Activated CD8-positive, alpha-beta T cell treated with anti-CD3 and anti-CD28 coated beads for 36 hours (primary cell): ENCODE measurements at regions not wholly inside any gene's neighbourhood (a gene's known extent, or its start where the extent isn't known, plus 50 kb on each side); places are given as distances from the start of the nearest gene placed in this dataset.

ENCODE experiments used
- ATAC-seq: fragments of 200-7000 bp; cut with Tn5 transposase; one replicate; pipeline ENCODE4 v1.10.0; 2021; ENCODE audit warnings: mild to moderate bottlenecking, moderate library complexity
- CTCF ChIA-PET: fragments of 350-600 bp; sonication (Branson Sonifier 250); formaldehyde crosslinking; loops from one replicate; lab custom pipeline; 2021; ENCODE audit warnings: antibody characterized with exemption; lab: Charles Lee
- POLR2A ChIA-PET: fragments of 350-600 bp; sonication (Branson Sonifier 250); formaldehyde crosslinking; loops from one replicate; lab custom pipeline; 2021; ENCODE audit warnings: antibody characterized with exemption; lab: Charles Lee
- DNase-seq: peaks from one replicate; pipeline ENCODE4 v3.0.0-alpha.2; 2020
- H3K27ac Mint-ChIP-seq: one replicate; pipeline ENCODE4 v1.8.0; 2021; ENCODE audit warnings: mild to moderate bottlenecking, mixed read lengths
- H3K27me3 Mint-ChIP-seq: one replicate; pipeline ENCODE4 v1.8.0; 2021; ENCODE audit warnings: mixed read lengths
- H3K36me3 Mint-ChIP-seq: one replicate; pipeline ENCODE4 v1.8.0; 2021; ENCODE audit warnings: low read depth, mixed read lengths
- H3K4me1 Mint-ChIP-seq: one replicate; pipeline ENCODE4 v1.8.0; 2021; ENCODE audit warnings: low read depth, mixed read lengths
- H3K4me3 Mint-ChIP-seq: one replicate; pipeline ENCODE4 v1.8.0; 2021; ENCODE audit warnings: mild to moderate bottlenecking, moderate library complexity, mixed read lengths
- H3K9me3 Mint-ChIP-seq: one replicate; pipeline ENCODE4 v1.8.0; 2021; ENCODE audit warnings: mixed read lengths
- intact Hi-C: fragments of 100-400 bp; cut with micrococcal nuclease; formaldehyde crosslinking; loops from one replicate; pipeline ENCODE4 v1.10.0; 2022
- TF ChIP-seq, protein P1 (sequence below): fragments of 200-600 bp; IDR thresholded peaks from one replicate; pipeline ENCODE4 v1.8.0; 2022; ENCODE audit warnings: antibody characterized with exemption, mild to moderate bottlenecking

DNA sequence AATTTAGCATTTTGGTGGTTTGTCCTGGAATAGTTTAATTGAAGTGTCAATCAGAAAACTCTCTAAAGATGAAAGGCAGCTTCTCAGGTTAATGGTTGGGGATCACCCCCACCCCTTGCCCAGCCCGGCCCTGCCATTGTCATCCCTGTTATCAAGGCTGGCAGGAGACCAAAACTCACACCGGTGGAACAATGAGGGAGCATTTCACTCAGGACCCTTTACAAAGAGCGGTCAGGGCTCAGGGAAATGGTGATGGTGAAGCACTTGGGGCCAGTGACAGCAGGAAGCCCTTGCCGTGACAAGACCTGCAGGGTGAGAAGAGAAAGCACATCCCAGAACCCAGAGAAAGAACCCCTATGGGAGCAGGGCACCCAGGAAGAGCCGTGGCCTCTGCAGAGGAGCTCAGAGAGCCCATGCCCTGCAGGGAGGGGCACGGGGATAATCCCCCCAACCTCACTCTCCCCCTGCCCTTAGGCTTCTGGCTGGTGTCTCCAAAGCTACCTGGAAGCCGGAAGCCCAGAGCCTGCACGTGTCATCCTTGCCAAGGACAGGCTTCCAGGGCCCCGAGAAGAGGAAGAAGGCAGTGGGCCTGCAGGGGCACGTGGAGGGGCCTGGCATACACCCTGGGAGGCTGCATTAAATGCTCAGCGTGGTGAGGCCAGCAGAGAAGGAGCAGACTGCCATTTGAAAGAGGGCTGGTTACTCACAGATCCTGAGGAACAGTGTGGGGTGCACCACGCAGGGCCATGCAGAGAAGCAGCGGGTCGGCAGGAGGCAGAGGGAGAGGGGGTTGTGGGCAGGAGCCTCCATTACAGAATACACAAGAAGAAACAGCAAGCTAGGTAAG, 80.6 kb upstream of the PRR20G start:
- ATAC-seq (no peak), DNase-seq (no peak)
- Mint-ChIP-seq H3K4me1 (no peaks in the 10 kb centered on the region), H3K9me3 (no peaks in the 10 kb centered on the region), H3K4me3 (no peak overlapping the region), H3K36me3 (no peaks in the 10 kb centered on the region), H3K27me3 (peaks cover 5% of the 10 kb centered on the region), H3K27ac (no peak overlapping the region)
- ChIA-PET CTCF (no interaction called here), POLR2A (no interaction called here)
- intact Hi-C loops = no loop called here
- TF ChIP-seq, protein P1, sequence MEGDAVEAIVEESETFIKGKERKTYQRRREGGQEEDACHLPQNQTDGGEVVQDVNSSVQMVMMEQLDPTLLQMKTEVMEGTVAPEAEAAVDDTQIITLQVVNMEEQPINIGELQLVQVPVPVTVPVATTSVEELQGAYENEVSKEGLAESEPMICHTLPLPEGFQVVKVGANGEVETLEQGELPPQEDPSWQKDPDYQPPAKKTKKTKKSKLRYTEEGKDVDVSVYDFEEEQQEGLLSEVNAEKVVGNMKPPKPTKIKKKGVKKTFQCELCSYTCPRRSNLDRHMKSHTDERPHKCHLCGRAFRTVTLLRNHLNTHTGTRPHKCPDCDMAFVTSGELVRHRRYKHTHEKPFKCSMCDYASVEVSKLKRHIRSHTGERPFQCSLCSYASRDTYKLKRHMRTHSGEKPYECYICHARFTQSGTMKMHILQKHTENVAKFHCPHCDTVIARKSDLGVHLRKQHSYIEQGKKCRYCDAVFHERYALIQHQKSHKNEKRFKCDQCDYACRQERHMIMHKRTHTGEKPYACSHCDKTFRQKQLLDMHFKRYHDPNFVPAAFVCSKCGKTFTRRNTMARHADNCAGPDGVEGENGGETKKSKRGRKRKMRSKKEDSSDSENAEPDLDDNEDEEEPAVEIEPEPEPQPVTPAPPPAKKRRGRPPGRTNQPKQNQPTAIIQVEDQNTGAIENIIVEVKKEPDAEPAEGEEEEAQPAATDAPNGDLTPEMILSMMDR = no peak

DNA sequence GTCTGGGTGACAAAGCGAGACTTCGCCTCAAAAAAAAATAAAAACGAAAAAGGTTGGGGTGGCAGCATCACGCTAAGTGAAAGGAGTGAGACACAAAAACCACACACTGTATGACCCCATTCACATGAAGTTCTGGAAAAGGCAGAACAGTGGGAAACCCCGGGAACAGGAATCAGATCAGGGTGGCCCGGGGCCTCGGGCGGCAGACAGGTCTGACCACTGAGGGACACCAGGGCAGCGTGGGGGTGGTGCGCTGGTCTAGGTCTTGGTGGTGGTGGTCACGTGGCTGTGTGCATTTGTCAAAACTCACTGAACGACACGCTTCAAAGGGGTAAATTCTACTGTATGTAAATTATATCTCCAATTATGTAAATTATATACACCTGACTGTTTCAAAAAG, 79.7 kb upstream of the PRR20G start:
- no peaks in the 10 kb centered on the region for H3K4me1 Mint-ChIP-seq
- H3K9me3 Mint-ChIP-seq = no peaks in the 10 kb centered on the region
- H3K4me3 Mint-ChIP-seq = no peak overlapping the region
- TF ChIP-seq, protein P1 = no peak
- CTCF ChIA-PET = no interaction called here
- ATAC-seq (no peak), DNase-seq (no peak)
- H3K27me3 Mint-ChIP-seq = peaks cover 5% of the 10 kb centered on the region
- H3K36me3 Mint-ChIP-seq = no peaks in the 10 kb centered on the region
- POLR2A ChIA-PET = no interaction called here
- H3K27ac Mint-ChIP-seq = no peak overlapping the region
- intact Hi-C loops = no loop called here

DNA sequence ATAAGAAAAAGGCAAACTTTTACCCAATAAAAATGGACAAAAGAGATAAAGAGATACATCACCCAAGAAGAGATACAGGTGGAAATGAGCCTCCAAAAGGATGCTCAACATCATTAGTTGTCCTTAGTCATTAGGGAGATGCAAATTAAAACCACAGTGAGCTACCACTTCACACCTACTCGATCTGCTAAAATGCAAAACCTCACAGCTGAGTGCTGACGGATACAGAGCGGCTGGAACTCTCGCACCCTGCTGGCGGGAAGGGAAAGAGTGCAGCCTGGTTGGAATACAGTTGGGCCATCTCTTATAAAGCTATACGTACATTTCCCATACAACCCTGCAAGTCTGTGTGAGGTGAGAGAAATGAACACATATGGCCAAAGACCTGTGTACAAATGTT, 78.5 kb upstream of the PRR20G start:
- CTCF ChIA-PET = no interaction called here
- no peak for ATAC-seq
- Mint-ChIP-seq H3K27me3 (peaks cover 5% of the 10 kb centered on the region), H3K4me3 (no peak overlapping the region), H3K27ac (no peak overlapping the region), H3K36me3 (no peaks in the 10 kb centered on the region), H3K9me3 (no peaks in the 10 kb centered on the region), H3K4me1 (no peaks in the 10 kb centered on the region)
- intact Hi-C loops = no loop called here
- POLR2A ChIA-PET = interaction anchor here (0.8 kb wide), 1 partner anchor 14 kb away, joined by 3 read pairs; no protein-coding TSS in a partner anchor
- TF ChIP-seq, protein P1 = no peak
- no peak for DNase-seq

DNA sequence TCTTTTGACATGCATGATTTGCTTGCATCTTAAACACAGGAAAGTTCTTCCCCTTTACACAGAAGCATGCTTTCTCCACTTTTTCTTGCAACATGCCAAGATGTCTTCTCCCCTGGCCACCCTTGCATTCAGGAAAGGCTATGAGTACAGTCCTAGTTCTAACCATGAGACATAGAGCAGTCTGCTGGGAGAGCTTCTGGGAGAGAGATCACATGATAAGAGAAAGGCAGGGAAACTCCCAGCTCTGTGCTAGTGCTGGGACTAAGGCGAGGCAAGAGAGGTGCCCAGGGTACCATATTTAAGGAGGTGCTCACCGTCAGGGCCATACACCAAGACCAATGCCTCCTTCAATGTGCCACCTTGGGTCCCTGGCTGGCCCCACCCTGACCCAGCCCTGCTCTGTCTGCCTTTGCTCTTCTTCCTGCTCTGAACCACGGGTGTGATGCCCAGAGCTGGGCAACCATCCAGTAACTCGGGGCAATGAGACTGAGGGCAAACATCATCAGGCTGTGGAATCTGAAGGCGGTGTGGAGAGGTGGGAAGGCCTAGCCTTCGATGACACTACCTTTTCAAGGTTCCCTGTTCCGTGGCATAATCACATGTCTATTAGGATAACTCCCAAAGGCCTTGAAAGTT, 77.4 kb upstream of the PRR20G start:
- Mint-ChIP-seq H3K4me1 (no peaks in the 10 kb centered on the region), H3K36me3 (no peaks in the 10 kb centered on the region), H3K27me3 (peaks cover 5% of the 10 kb centered on the region), H3K9me3 (no peaks in the 10 kb centered on the region), H3K4me3 (no peak overlapping the region), H3K27ac (no peak overlapping the region)
- TF ChIP-seq, protein P1 = no peak
- ChIA-PET POLR2A (no interaction called here), CTCF (no interaction called here)
- DNase-seq = no peak
- intact Hi-C loops = no loop called here
- ATAC-seq = no peak

DNA sequence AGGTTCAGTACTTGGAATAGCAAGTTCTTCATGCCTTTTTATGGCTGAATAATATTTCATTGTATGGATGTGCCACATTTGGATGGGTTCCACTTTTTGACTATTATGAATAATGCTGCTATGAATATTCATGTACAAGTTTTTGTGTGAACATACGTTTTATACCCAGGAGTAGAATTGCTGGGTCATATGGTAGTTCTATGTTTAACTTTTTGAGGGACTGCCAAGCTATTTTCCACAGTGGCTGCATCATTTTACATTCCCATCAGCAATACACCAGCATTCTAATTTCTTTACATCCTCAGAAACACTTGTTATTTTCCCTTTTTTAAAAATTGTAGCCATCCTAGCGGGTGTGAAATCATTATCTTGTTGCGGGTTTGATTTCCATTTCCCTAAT, 76.0 kb upstream of the PRR20G start:
- Mint-ChIP-seq H3K4me3 (no peak overlapping the region), H3K9me3 (no peaks in the 10 kb centered on the region), H3K36me3 (no peaks in the 10 kb centered on the region), H3K27ac (no peak overlapping the region), H3K27me3 (peaks cover 5% of the 10 kb centered on the region), H3K4me1 (no peaks in the 10 kb centered on the region)
- TF ChIP-seq, protein P1 = no peak
- intact Hi-C loops = no loop called here
- ChIA-PET POLR2A (no interaction called here), CTCF (no interaction called here)
- no peak for DNase-seq
- ATAC-seq = no peak
